HG03064 (cell line): ENCODE measurements at regions not wholly inside any gene's neighbourhood (a gene's known extent, or its start where the extent isn't known, plus 50 kb on each side); places are given as distances from the start of the nearest gene placed in this dataset.

ENCODE experiments used
- ATAC-seq: cut with Tn5 transposase; IDR thresholded peaks from one replicate; pipeline ENCODE4 v1.9.1; 2021; ENCODE audit warnings: low read depth; ENCODE audit not compliant: unreplicated experiment

DNA sequence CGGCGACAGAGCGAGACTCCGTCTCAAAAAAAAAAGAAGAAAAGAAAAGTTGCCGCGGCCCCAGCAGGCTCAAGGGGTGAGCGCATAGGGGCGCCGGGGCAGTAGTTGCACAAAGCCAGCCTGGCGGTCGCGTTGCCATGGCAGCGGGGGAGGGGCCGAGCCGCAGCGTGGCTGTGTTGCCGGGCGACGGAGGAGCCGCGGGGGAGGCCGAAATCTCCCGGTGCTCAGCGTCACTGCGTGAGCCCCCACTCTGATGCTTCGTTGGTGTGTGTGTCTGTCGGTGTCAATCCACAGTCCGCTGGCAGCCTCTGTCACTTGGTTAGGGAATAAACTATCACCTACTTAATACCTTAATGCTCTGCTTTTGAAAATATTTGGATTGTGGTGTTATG is 82.9 kb upstream of the C1QTNF9B start:
- ATAC-seq = no peak

- ATAC-seq = no peak
Observed at GRCh38 chr13:23983671-23984070, 86.4 kb upstream of the C1QTNF9B start.

- no peak for ATAC-seq
Observed at GRCh38 chr13:23984546-23984945, 87.2 kb upstream of the C1QTNF9B start.

DNA sequence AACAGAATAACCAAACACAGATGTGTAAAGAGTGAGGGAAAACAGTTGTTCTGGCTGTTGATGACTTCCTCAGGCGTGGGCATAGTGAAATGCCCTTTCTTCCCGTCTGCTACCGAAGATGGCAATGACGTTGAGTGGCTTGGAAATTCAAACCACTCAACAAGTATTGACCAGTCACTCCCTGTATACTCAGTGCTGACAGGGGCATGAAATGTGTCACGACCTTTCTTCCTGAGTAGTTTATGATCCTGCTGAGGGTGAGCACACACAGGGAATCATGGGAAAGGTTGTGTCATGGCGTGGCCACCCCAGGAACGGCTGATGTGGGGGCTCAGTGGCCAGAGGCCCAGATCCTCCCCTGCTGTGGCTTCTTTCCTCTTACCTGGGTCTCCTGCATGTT is 87.8 kb upstream of the C1QTNF9B start:
- no peak for ATAC-seq

- no peak for ATAC-seq
Observed at GRCh38 chr13:23985839-23986238, 88.5 kb upstream of the C1QTNF9B start.

DNA sequence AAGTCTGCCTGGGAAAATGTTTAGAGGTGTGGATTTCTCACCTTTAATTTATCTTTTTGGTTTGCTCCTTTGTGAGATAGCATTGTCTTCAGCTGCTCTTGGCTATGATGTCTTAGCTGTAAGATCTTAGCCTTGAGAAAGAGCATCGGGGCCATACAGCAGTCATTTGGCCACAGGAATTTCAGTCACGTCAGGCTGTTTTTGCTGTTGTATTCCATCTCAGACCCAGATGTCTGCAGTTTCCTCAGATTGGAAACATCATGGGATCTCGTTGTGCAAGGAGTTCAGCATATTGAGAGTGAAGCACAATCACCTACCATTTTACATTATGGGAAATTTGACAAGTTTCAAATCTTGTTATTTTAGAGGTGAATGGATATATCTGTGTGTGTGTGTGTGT is 89.3 kb upstream of the C1QTNF9B start:
- ATAC-seq = no peak

DNA sequence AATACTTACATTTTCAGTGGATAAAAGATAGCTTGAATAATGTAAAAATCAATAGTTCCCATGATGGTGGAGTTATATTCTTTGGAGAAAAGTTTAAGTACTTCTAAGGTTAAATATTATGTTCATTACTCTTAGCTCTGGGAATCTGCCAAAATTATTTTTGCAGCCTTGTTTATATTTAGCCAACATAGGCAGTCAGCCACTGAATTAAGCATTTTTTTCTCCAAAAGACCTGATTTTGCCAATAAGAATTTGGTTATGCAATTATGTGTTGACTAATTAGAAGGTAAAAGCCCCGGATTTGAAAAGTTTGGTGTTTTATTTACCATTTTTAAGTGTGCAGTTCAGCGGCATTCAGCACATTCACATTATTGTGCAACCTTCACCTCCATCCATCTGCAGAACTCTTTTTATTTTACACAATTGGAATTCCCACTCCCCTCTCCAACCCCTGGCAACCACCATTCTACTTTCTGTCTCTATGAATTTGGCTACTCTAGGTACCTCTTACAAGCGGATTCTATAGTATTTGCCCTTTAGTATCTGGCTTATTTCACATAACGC is 90.1 kb upstream of the C1QTNF9B start:
- ATAC-seq = no peak

DNA sequence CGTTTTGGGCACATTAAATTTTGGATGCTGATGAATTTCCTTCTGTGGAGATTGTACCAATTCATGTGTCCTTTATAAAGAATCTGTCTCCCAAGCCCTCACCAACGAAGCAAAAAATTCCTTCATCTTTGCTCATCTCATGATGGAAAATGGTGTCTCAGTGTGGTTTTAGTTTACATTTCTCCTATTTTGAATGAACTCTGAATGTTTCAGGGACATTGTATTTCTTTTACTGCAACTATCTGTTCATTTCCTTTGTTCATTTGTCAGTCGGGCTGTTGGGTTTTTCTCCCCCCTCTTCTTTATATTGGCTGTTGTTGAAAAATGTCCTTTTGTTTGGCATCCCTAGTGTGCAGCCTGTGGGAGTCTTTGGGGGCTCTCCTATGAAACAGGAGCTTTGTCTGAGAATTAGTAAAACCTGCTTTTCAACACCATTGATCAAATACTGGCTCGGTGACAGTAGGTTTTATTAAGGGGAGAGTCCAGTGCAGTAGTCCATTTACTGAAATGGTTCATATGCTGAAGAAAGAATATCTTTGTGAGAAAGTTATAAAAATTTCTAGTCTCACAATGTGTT is 91.3 kb upstream of the C1QTNF9B start:
- no peak for ATAC-seq

DNA sequence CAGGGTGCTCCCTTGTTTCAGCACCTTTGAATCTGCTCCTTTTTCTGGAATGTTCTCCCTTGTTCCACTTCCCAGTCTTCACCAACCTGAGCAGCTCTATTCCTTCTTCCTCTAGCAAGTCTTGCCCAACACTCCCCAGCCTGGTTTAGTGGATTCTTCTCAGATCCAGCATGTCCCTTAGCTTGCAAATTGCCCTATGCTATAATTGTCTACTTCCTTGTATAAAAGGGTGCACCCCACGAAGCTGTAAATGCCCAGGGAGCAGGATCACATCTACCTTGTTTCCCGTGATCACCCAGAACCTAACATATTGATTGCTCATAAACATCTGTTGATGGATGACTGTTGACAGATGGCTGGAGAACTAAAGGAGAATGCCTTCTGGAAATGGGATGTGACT is 93.2 kb upstream of the C1QTNF9B start:
- no peak for ATAC-seq

- ATAC-seq = no peak
Observed at GRCh38 chr13:23991119-23991518, 93.8 kb upstream of the C1QTNF9B start.

DNA sequence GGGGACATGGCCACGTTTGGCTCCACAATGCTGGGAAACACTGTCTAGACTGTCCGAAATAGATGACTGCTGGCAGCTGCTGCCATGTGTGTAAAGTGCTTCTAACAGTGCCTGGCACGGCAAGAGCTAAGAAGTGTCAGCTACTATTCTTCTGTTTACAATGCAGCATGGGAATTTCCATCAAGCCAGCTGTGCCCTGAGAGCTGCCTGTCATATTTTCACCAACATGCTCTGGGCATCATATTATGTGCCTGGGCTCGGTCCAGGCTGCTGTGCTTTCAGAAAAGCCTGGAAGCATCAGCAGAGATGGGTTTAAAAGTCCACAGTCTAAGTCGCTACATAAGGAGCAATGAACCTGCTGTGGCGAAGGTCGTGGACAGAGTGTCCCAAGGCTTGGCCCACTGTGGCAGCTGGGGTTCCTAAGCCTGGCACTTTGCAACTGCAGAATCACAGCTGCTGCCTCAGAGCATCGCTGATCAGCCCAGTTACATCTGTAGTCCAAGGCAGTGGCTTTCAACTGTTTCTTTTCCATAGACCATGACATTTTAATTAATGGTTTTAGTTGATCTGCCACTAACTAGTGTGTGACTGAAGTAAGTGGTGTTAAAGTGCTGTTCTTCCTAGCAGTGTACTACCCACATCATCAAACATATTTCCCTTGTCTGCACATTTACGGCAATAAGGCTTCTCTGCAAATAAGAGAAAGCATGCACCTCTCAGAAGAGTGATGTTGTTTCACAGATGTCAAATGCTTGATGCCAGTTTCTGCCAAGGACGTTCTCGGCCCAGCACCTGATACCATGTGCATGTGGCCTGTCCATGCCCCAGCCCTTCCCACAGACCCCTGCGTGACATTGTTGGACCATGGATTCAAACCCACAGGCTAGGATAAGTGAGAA is 95.7 kb upstream of the C1QTNF9B start:
- no peak for ATAC-seq

DNA sequence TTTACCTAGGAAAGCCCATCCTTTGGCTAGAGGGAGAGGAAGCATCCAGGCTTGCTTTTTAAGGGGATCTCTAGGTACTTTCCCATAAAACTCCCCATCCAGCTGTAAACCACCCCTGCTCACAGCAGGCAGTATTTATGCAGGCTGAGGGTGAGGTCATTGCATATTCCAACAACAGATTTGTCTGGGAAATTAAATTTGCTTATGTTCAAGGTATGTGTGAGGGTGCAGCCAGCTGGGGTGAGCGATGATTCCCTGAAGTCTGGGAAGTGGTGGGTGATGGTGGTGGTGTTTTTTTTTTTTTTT is 96.3 kb upstream of the C1QTNF9B start:
- no peak for ATAC-seq

GRCh38 chr13:23995283-23996073 is 98.2 kb upstream of the C1QTNF9B start:
- no peak for ATAC-seq

- ATAC-seq = no peak
Observed at GRCh38 chr13:23996456-23996855, 99.2 kb upstream of the C1QTNF9B start.

DNA sequence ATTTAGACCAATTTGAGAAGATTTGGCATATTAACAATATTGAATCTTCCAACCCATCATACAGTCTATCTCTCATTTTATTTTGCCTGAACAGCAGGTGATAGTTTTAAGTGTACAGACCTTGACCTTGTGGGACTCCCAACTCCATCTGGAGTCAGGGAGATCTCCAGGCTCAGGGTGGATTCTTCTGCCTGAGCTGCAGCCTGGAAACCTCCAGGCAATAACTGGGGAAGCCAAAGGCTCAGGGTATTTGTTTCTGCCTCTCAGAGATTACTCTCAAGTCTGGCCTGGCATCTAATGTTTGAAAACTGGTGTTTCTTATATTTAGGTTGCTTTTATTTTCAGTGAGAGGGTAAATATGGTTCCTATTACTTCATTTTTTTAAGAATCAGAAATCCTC is 102.1 kb upstream of the C1QTNF9B start:
- no peak for ATAC-seq

- ATAC-seq = no peak
Observed at GRCh38 chr13:24002206-24002815, 105.0 kb upstream of the C1QTNF9B start.

DNA sequence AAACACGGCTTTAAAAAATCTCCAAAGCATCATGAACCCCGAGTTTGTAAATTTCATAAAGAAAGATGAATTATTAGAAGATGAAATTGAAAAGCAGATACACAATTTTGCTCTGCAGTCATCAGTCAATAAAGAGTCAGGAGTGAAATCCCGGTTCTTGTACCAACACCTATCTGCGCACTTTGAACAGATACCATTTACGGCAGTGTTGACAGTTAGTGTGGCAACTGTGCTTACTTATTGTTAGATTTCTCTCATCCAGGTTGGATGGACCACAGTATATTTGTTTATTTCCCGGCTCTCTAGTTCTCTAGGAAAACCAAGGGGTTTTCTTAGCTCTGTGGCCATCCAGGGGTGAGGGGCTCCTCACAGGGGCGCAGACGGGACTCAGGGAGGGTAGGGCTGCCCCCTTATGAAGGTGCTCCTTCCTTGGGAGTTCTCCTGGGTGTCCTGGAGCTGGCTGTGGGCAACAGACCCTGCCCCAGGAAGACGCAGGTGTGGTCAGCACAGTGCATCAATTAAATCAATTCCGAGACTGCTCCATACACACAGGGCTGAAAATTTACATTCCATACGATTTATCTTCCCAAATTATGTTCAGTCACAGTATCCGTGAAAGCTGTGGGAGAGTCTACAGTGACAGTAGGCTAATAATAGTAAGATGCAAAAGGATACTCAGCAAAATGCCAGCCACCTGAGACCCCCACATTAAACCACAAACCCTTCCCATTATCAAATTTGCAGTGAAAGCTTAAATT is 107.0 kb upstream of the C1QTNF9B start:
- ATAC-seq = no peak

- ATAC-seq = no peak
Observed at GRCh38 chr13:24004971-24005370, 107.7 kb upstream of the C1QTNF9B start.

DNA sequence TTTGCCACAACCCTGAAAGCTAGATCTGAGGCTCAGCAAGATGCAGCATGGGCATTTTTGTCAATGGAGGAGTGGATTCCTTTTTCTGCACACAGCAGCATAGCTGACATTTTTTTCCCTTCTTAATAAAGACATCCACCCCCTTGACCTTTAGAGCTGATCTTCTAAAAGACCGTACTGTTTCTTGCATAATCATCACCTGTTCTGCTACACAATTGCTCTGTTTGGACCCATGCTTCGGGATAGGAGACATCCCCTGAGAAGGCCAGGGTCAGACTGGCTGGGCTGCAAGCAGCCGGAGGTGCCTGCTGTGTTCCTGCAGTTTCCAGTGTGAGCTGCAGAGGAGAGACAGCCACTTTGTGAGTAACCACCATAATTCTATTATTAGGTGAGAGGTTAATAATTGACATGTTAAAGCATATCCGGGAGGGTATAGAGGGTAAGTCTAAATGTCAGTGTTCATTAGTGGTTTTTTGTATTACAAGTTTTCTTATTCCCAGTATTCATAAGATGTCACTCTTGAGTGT is 108.5 kb upstream of the C1QTNF9B start:
- no peak for ATAC-seq
